PC-9 (cell line): ENCODE measurements at regions not wholly inside any gene's neighbourhood (a gene's known extent, or its start where the extent isn't known, plus 50 kb on each side); places are given as distances from the start of the nearest gene placed in this dataset.
"Not testable (repeated sequence)": the region's sequence is repeated elsewhere in the genome, so short reads cannot be mapped to it uniquely, and the experiment has no call there.

Source experiments
- BruUV-seq: library from RNA; stranded (reverse); fragments of 400-500 nt; replicated peaks from 2 replicates; lab custom pipeline; 2021; lab: Mats Ljungman, UMichigan
- CTCF ChIA-PET: fragments of 300-600 bp; sonication (Branson Sonifier 250); formaldehyde crosslinking; loops from one replicate; lab custom pipeline; 2022; ENCODE audit warnings: antibody characterized with exemption; lab: Charles Lee
- POLR2A ChIA-PET: fragments of 300-600 bp; sonication (Branson Sonifier 250); formaldehyde crosslinking; loops from one replicate; lab custom pipeline; 2022; ENCODE audit warnings: antibody characterized with exemption; ENCODE audit not compliant: unreplicated experiment; lab: Charles Lee
- DNase-seq, 2 experiments: peaks; one replicate each; pipeline versions ENCODE4 v3.0.0 to v3.0.0-alpha.2; 2015 to 2022; ENCODE audit warnings: mixed read lengths in 1 of 2
- H2AFZ ChIP-seq: fragments of 200-600 bp; sonication (generic); 2 replicates; pipeline ENCODE4 v1.8.1; 2017; ENCODE audit warnings: antibody characterized with exemption
- H3F3A ChIP-seq: fragments of 200-600 bp; sonication (generic); 2 replicates; pipeline ENCODE4 v1.8.1; 2017; ENCODE audit warnings: antibody characterized with exemption, mild to moderate bottlenecking, low read depth; ENCODE audit not compliant: insufficient read depth
- H3K27ac ChIP-seq: fragments of 200-600 bp; sonication (generic); 2 replicates; pipeline ENCODE4 v1.6.1; 2016; ENCODE audit warnings: mixed run types
- H3K27me3 ChIP-seq: fragments of 200-600 bp; sonication (generic); 2 replicates; pipeline ENCODE4 v1.6.1; 2016; ENCODE audit warnings: low read depth, mixed run types; ENCODE audit not compliant: insufficient read depth
- H3K36me3 ChIP-seq: fragments of 200-600 bp; sonication (generic); 2 replicates; pipeline ENCODE4 v1.6.1; 2016; ENCODE audit warnings: low read depth, mixed run types
- H3K4me1 ChIP-seq: fragments of 200-600 bp; sonication (generic); replicated peaks from 2 replicates; pipeline ENCODE4 v1.6.1; 2016; ENCODE audit warnings: mixed run types; ENCODE audit not compliant: insufficient read depth
- H3K4me2 ChIP-seq: fragments of 200-600 bp; sonication (generic); 2 replicates; pipeline ENCODE4 v1.6.1; 2017; ENCODE audit warnings: mixed run types
- H3K4me3 ChIP-seq: fragments of 200-600 bp; sonication (generic); 2 replicates; pipeline ENCODE4 v1.6.1; 2016; ENCODE audit warnings: mixed run types
- H3K79me2 ChIP-seq: fragments of 200-600 bp; sonication (generic); 2 replicates; pipeline ENCODE4 v1.6.1; 2017; ENCODE audit warnings: low read depth, mixed run types
- H3K9me2 ChIP-seq: fragments of 200-600 bp; sonication (generic); 2 replicates; pipeline ENCODE4 v1.8.1; 2017; ENCODE audit warnings: mild to moderate bottlenecking; ENCODE audit not compliant: insufficient read depth
- H3K9me3 ChIP-seq: fragments of 200-600 bp; sonication (generic); 2 replicates; pipeline ENCODE4 v1.8.1; 2016; ENCODE audit warnings: low read depth; ENCODE audit not compliant: insufficient read depth
- H4K20me1 ChIP-seq: fragments of 200-600 bp; sonication (generic); 2 replicates; pipeline ENCODE4 v1.8.1; 2017; ENCODE audit not compliant: insufficient read depth
- CTCF ChIP-seq: fragments of 200-600 bp; sonication (generic); conservative IDR thresholded peaks from 2 replicates; pipeline ENCODE4 v1.6.1; 2017; ENCODE audit warnings: mixed run types, antibody characterized with exemption, mild to moderate bottlenecking, moderate library complexity
- EZH2 ChIP-seq: fragments of 200-600 bp; sonication (generic); IDR thresholded peaks from 2 replicates; pipeline ENCODE4 v1.8.0; 2017; ENCODE audit warnings: antibody characterized with exemption, low read depth
- intact Hi-C: fragments of 100-400 bp; cut with micrococcal nuclease; formaldehyde crosslinking; loops from one replicate; pipeline ENCODE4 v1.10.0; 2022; ENCODE audit not compliant: unreplicated experiment

- H3K27ac ChIP-seq = no peak overlapping the region
- no peak for TF ChIP-seq CTCF
- TF ChIP-seq EZH2 = no peak
- no peaks in the 10 kb centered on the region; the same call in 1 of the 2 replicates for H3K9me2 ChIP-seq
- no peaks in the 10 kb centered on the region for H3F3A ChIP-seq
- no TSS peak for BruUV-seq
- H3K36me3 ChIP-seq = no peaks in the 10 kb centered on the region
- no peak for DNase-seq
- intact Hi-C loops = no loop called here
- no peak overlapping the region for H3K4me2 ChIP-seq
- H2AFZ ChIP-seq = no peak overlapping the region
- H3K4me3 ChIP-seq = no peak overlapping the region
- no peaks in the 10 kb centered on the region for H4K20me1 ChIP-seq
- no peaks in the 10 kb centered on the region for H3K9me3 ChIP-seq
- POLR2A ChIA-PET = no interaction called here
- no peaks in the 10 kb centered on the region for H3K79me2 ChIP-seq
- H3K4me1 ChIP-seq = no peaks in the 10 kb centered on the region
- no peaks in the 10 kb centered on the region for H3K27me3 ChIP-seq
- CTCF ChIA-PET = interaction anchor here (0.6 kb wide), 1 partner anchor 334 kb away, joined by 4 read pairs; no protein-coding TSS in a partner anchor
Observed at GRCh38 chr9:84521208-84521607, 148.3 kb upstream of the NTRK2 start.

- not testable (repeated sequence) for H3K27ac ChIP-seq, H3K4me2 ChIP-seq, BruUV-seq
Observed at GRCh38 chr9:84526211-84526610, 143.3 kb upstream of the NTRK2 start.

GRCh38 chr9:84527060-84527720 lies 142.3 kb upstream of the NTRK2 start:
- H3K4me1 ChIP-seq, H3K27me3 ChIP-seq, H3K4me3 ChIP-seq, H3K36me3 ChIP-seq, intact Hi-C loops, H3K4me2 ChIP-seq, CTCF ChIA-PET, BruUV-seq, H3K9me2 ChIP-seq, DNase-seq, H3K27ac ChIP-seq, H3K9me3 ChIP-seq, H2AFZ ChIP-seq, H4K20me1 ChIP-seq, H3F3A ChIP-seq, H3K79me2 ChIP-seq, POLR2A ChIA-PET: not testable (repeated sequence)

More at GRCh38 chr9:84526211-84526610, 143.3 kb upstream of the NTRK2 start:
- POLR2A ChIA-PET, H3K4me3 ChIP-seq, H4K20me1 ChIP-seq, H3K79me2 ChIP-seq, H3K27me3 ChIP-seq, H3K9me2 ChIP-seq, intact Hi-C loops, DNase-seq, H3K9me3 ChIP-seq, H3F3A ChIP-seq, H2AFZ ChIP-seq, CTCF ChIA-PET, H3K4me1 ChIP-seq, H3K36me3 ChIP-seq: not testable (repeated sequence)

- H3F3A ChIP-seq, POLR2A ChIA-PET, H3K4me3 ChIP-seq, H2AFZ ChIP-seq, H3K4me1 ChIP-seq, CTCF ChIA-PET, DNase-seq, BruUV-seq, H3K27me3 ChIP-seq, H3K9me3 ChIP-seq, H3K9me2 ChIP-seq, H3K27ac ChIP-seq, H3K79me2 ChIP-seq, intact Hi-C loops, H3K36me3 ChIP-seq, H4K20me1 ChIP-seq: not testable (repeated sequence)
- H3K4me2 ChIP-seq = peak overlapping the region; percentile 38; the same call in 1 of the 2 replicates
Observed at GRCh38 chr9:84535973-84536372, 133.6 kb upstream of the NTRK2 start.
